ENCODE measurements at regions not wholly inside any gene's neighbourhood (a gene's known extent, or its start where the extent isn't known, plus 50 kb on each side); places are given as distances from the start of the nearest gene placed in this dataset.

DNA sequence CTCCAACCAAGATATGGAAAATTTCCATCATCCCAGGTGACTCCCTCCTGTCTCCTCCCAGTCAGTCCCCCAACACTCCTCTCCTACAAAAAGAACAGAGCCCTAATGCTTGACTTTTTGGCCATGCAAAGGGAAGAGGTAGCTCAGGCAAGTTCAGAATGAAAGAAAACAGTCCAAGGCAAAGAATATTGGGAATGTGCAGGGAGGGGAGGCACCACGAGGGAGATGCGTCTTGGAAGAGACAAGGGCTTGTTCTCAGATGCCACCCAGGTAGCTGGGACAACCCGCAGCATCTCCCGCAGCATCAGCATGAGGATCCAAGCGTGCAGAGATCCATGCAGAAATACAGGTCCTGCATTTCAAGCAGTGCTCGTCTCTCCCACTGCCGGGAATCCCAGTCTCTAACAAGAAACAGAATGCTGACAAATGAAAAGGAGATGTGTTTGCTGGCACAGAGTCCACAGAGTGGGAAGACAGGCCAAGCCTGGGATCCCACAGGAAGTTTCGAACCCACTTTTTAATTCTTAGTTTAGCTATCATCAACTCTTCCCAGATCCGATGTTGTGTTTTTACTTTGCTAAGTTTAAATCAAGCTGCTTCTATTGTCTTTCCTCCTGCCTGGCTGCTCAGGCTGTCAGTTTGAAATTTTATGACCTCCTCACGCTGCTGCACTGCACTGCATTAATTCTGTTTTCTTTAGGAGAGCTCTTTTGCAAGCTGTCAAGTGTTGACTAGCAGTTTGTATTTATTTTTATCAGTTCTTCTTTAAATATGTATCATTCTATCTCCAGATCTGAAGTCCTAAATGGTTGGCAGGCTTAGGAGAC is 86.8 kb upstream of the OSMR start:
- no peak for DNase-seq (ENCODE audit: low read depth in 1 of 2, low spot score in 2 of 2)
- Histone ChIP-seq H3K4me2 (ENCODE audit: insufficient read depth in 1 of 2, low read depth in 2 of 2, low read length in 2 of 2) (no peak overlapping the region), H3K36me3 (ENCODE audit: control insufficient read depth in 2 of 4, insufficient read depth in 4 of 4, low read length in 3 of 4) (no peaks in the 10 kb centered on the region), H3K23me2 (ENCODE audit: low read depth, low read length) (no peaks in the 10 kb centered on the region), H3K79me1 (ENCODE audit: low read depth, low read length) (no peaks in the 10 kb centered on the region), H3K4me3 (ENCODE audit: extremely low read depth in 1 of 4, insufficient read depth in 2 of 4, low read depth in 3 of 4, low read length in 4 of 4) (no peak overlapping the region), H3K9ac (replicated peaks in 1 of 4; ENCODE audit: extremely low read depth in 1 of 4, low read depth in 3 of 4, low read length in 3 of 4) (no peak overlapping the region), H3K14ac (ENCODE audit: insufficient read length) (no peak overlapping the region), H3K27me3 (replicated peaks in 1 of 4; ENCODE audit: control insufficient read depth in 3 of 4, extremely low read depth in 1 of 4, insufficient read depth in 3 of 4, low read length in 3 of 4) (no peaks in the 10 kb centered on the region), H3K4me1 (replicated peaks in 1 of 4; ENCODE audit: control insufficient read depth in 3 of 4, insufficient read depth in 4 of 4, low read length in 3 of 4) (no peaks in the 10 kb centered on the region), H2BK15ac (ENCODE audit: low read length) (no peak overlapping the region), H2AK5ac (ENCODE audit: low read depth, low read length) (no peak overlapping the region), H3K4ac (replicated peaks; ENCODE audit: insufficient read length, low read depth, low read length) (no peak overlapping the region), H2AFZ (ENCODE audit: low read length) (peak overlapping the region; percentile 73; the same call in 1 of the 2 replicates), H3K56ac (replicated peaks; ENCODE audit: insufficient read length, low read depth, low read length) (no peak overlapping the region), H3K9me3 (ENCODE audit: insufficient read depth in 2 of 2, low read depth in 1 of 2, low read length in 1 of 2) (no peaks in the 10 kb centered on the region), H4K20me1 (replicated peaks in 1 of 2; ENCODE audit: control insufficient read depth in 1 of 2, insufficient read depth in 2 of 2, low read length in 2 of 2) (no peaks in the 10 kb centered on the region), H2BK5ac (ENCODE audit: low read depth, low read length) (no peak overlapping the region), H2BK12ac (ENCODE audit: low read depth, low read length) (no peak overlapping the region), H4K91ac (replicated peaks; ENCODE audit: insufficient read length, low read length) (no peak overlapping the region), H4K8ac (ENCODE audit: extremely low read depth, insufficient read depth, low read length) (no peak overlapping the region), H3K27ac (ENCODE audit: low read depth, low read length) (no peak overlapping the region), H3K79me2 (ENCODE audit: control insufficient read depth in 1 of 2, insufficient read depth in 2 of 2, low read length in 2 of 2) (no peaks in the 10 kb centered on the region), H3K18ac (ENCODE audit: extremely low read depth, low read length) (no peak overlapping the region), H2BK20ac (ENCODE audit: low read length) (no peak overlapping the region), H2BK120ac (replicated peaks; ENCODE audit: low read depth, low read length) (no peak overlapping the region), H4K5ac (ENCODE audit: insufficient read length, low read depth, low read length) (no peak overlapping the region), H3K23ac (ENCODE audit: insufficient read length) (no peak overlapping the region)
- POLR2A ChIA-PET (ENCODE audit: partially characterized antibody), result interaction anchor here (0.5 kb wide), 1 partner anchor 1392 kb away, joined by 4 read pairs; no protein-coding TSS in a partner anchor
- FAIRE-seq, result no peak
- TF ChIP-seq MAFK (IDR thresholded peaks at IDR 0.05; ENCODE audit: low read depth, low read length) (no peak), GABPA (IDR thresholded peaks at IDR 0.05; ENCODE audit: borderline replicate concordance, insufficient read depth, low read length) (no peak), ATF2 (IDR thresholded peaks at IDR 0.05; ENCODE audit: low read length) (no peak), GTF2F1 (IDR thresholded peaks at IDR 0.05; ENCODE audit: borderline replicate concordance, low read depth, low read length) (no peak), POLR2AphosphoS5 (IDR thresholded peaks at IDR 0.05; ENCODE audit: low read depth, low read length) (no peak), POLR2A (IDR thresholded peaks at IDR 0.05; ENCODE audit: control extremely low read depth in 1 of 2, low read depth in 2 of 2, low read length in 2 of 2) (no peak), FOSL1 (IDR thresholded peaks at IDR 0.05; ENCODE audit: insufficient read depth, low read depth, low read length) (no peak), CBX5 (IDR thresholded peaks at IDR 0.05; ENCODE audit: low read depth, low read length) (no peak), NRF1 (IDR thresholded peaks at IDR 0.05; ENCODE audit: low read depth, low read length) (no peak), TCF12 (IDR thresholded peaks at IDR 0.05; ENCODE audit: low read depth, low read length) (no peak)
- CTCF ChIA-PET (ENCODE audit: partially characterized antibody), result interaction anchor here (1.5 kb wide), 2 partner anchors 11 to 338 kb away, joined by 4 to 6 read pairs; no protein-coding TSS in a partner anchor
- WGBS, 2 experiments (ENCODE audit: extremely low coverage in 1 of 2, insufficient coverage in 1 of 2, insufficient read length in 1 of 2, insufficient replicate concordance in 2 of 2, low coverage in 1 of 2, low lambda C conversion rate in 2 of 2, missing lambda C conversion rate in 1 of 2), result 86% methylated on average over 10 of the region's 10 CpGs; no CpG with 5 or more reads in 1 of the 2 experiments

Data from H1 (cell line).